Esophagus squamous epithelium (tissue), 5 donors: ENCODE measurements at regions not wholly inside any gene's neighbourhood (a gene's known extent, or its start where the extent isn't known, plus 50 kb on each side); places are given as distances from the start of the nearest gene placed in this dataset.

Experiments used
- DNase-seq: peaks from one replicate; lab custom pipeline; 2025; lab: John Stamatoyannopoulos, UW
- H3K27ac ChIP-seq, 4 donors: fragments of 200-600 bp; sonication (generic); one replicate each; pipeline ENCODE4 v1.5.1; 2016 to 2019; ENCODE audit warnings: mild to moderate bottlenecking in 1 of 4
- H3K27me3 ChIP-seq, 4 donors: fragments of 200-600 bp; sonication (generic); 1 replicate in 3 of 4; 2 replicates in 1 of 4; pipeline versions ENCODE4 v1.5.1 to v1.6.0; 2017 to 2021; ENCODE audit warnings: antibody characterized with exemption in 1 of 4
- H3K36me3 ChIP-seq, 3 donors: fragments of 200-600 bp; sonication (generic); one replicate each; pipeline ENCODE4 v1.5.1; 2016 to 2019
- H3K4me1 ChIP-seq, 3 donors: fragments of 200-600 bp; sonication (generic); one replicate each; pipeline ENCODE4 v1.5.1; 2017 to 2019
- H3K4me3 ChIP-seq, 4 donors: fragments of 200-600 bp; sonication (generic); 1 replicate in 3 of 4; 2 replicates in 1 of 4; pipeline ENCODE4 v1.5.1; 2016 to 2019; ENCODE audit warnings: mild to moderate bottlenecking in 2 of 4, moderate library complexity in 1 of 4
- H3K9me3 ChIP-seq, 3 donors: fragments of 200-600 bp; sonication (generic); one replicate each; pipeline ENCODE4 v1.5.1; 2016 to 2019
- CTCF ChIP-seq, 6 experiments: fragments of 450-650 bp in 4 of 6; fragments of 200-600 bp in 2 of 6; sonication (generic) in 2 of 6; IDR thresholded peaks; one replicate each; pipeline ENCODE4 v1.5.1; 2016 to 2019; ENCODE audit warnings: antibody characterized with exemption in 6 of 6, mild to moderate bottlenecking in 4 of 6, moderate library complexity in 4 of 6
- POLR2A ChIP-seq, 4 donors: fragments of 450-650 bp; IDR thresholded peaks; one replicate each; pipeline ENCODE4 v1.6.1; 2017; ENCODE audit warnings: antibody characterized with exemption in 4 of 4, mild to moderate bottlenecking in 4 of 4, moderate library complexity in 3 of 4
- WGBS, 2 donors: methylation state at CpG; one replicate each; pipeline ENCODE4 v1.1.5; 2018; 5-methylcytosine and 5-hydroxymethylcytosine counted together
- intact Hi-C: fragments of 100-400 bp; cut with DNase I; formaldehyde crosslinking; loops from one replicate; pipeline ENCODE4 v1.15.0; 2022
- donor health status: DM: yes; HTN: yes; CAD: no.

DNA sequence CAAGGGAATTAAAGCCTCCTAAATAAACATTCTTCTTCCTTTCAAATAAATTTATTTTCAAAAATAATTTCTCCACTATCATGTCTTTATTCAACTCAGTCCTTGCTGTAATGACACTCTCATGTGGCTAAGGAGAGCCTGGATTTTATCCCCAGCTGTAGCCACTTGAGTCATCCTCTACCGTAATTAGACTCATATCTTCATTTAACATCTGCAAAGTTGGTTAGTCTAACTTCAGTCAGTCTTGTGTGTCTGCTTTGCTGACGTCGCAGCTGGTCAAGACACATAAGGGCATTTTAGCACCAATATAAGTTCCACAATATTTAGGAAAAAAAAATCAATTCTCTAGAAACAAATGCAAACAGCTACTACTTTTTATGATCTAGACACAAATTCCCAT, 776.4 kb upstream of the ATXN8OS start:
- no peak for DNase-seq
- H3K27ac ChIP-seq = no peak overlapping the region
- H3K27me3 ChIP-seq = no peaks in the 10 kb centered on the region
- no peak overlapping the region for H3K4me3 ChIP-seq
- TF ChIP-seq POLR2A (IDR thresholded peaks at IDR 0.05) (no peak), CTCF (IDR thresholded peaks at IDR 0.05) (no peak)
- intact Hi-C loops = no loop called here
- H3K4me1 ChIP-seq = no peaks in the 10 kb centered on the region
- no peaks in the 10 kb centered on the region for H3K9me3 ChIP-seq
- 66 to 78% methylated on average over 3 of the region's 3 CpGs for WGBS, 2 donors
- no peaks in the 10 kb centered on the region for H3K36me3 ChIP-seq

GRCh38 chr13:69324090-69324886, 783.3 kb upstream of the ATXN8OS start:
- no peaks in the 10 kb centered on the region for H3K36me3 ChIP-seq
- H3K9me3 ChIP-seq = no peaks in the 10 kb centered on the region
- DNase-seq = no peak
- H3K4me1 ChIP-seq = no peaks in the 10 kb centered on the region
- 5 to 11% methylated on average over 2 of the region's 2 CpGs for WGBS, 2 donors
- no peaks in the 10 kb centered on the region for H3K27me3 ChIP-seq
- no peak overlapping the region for H3K4me3 ChIP-seq
- TF ChIP-seq POLR2A (IDR thresholded peaks at IDR 0.05) = no peak
- TF ChIP-seq CTCF (IDR thresholded peaks at IDR 0.05) = no peak
- H3K27ac ChIP-seq = no peak overlapping the region
- intact Hi-C loops = no loop called here

GRCh38 chr13:69319656-69320055, 788.0 kb upstream of the ATXN8OS start:
- DNase-seq = no peak

DNA sequence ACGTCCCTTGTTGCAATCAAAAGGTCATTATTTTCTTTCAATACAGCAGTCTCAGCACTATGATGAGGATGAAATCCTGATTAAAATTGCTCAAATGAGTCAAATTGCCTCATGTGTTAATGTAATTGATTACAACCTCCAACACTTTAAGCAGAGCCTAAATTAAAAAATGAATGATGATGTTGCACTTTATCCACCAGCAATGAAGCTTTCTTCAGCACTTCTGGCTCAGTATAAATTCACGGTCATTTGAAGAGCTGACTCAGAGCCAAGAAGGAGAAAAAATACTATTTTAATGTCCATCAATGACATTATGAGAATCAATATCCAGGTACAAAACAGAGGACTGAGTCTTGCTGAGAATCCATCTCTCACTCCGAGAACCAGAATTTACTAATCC, 792.6 kb upstream of the ATXN8OS start:
- 67 to 77% methylated on average over 3 of the region's 3 CpGs for WGBS, 2 donors
- TF ChIP-seq POLR2A (IDR thresholded peaks at IDR 0.05) (no peak), CTCF (IDR thresholded peaks at IDR 0.05) (no peak)
- no peak for DNase-seq
- Histone ChIP-seq H3K27ac (no peak overlapping the region), H3K27me3 (no peaks in the 10 kb centered on the region), H3K36me3 (no peaks in the 10 kb centered on the region), H3K4me3 (no peak overlapping the region), H3K4me1 (no peaks in the 10 kb centered on the region), H3K9me3 (no peaks in the 10 kb centered on the region)
- intact Hi-C loops = no loop called here

More at GRCh38 chr13:69319656-69320055, 788.0 kb upstream of the ATXN8OS start:
- no peaks in the 10 kb centered on the region for H3K4me1 ChIP-seq
- TF ChIP-seq POLR2A (IDR thresholded peaks at IDR 0.05) (no peak), CTCF (IDR thresholded peaks at IDR 0.05) (no peak)
- no peak overlapping the region for H3K4me3 ChIP-seq
- no peaks in the 10 kb centered on the region for H3K36me3 ChIP-seq
- intact Hi-C loops = no loop called here
- 43 to 60% methylated on average over 3 of the region's 3 CpGs for WGBS, 2 donors
- no peak overlapping the region for H3K27ac ChIP-seq
- H3K9me3 ChIP-seq = no peaks in the 10 kb centered on the region
- H3K27me3 ChIP-seq = no peaks in the 10 kb centered on the region

DNA sequence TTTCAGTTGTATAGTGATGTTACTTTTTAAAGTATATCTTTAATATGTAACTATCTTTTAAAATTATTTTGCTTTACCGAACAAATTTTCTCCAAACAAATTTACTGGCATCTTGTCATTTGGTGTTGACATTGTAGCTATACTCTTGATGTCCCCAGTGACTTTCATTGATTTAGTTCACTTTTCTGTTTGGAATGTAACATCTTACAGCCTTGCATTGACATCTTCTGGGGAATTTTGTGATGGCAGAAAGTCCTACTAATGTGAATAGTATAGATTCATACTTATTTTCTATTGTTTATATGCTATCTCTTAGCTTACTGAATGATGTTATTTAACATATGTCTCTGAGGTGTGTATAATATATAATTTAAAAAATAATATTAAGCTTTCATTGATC, 800.9 kb upstream of the ATXN8OS start:
- Histone ChIP-seq H3K27ac (no peak overlapping the region), H3K27me3 (no peaks in the 10 kb centered on the region), H3K9me3 (no peaks in the 10 kb centered on the region), H3K36me3 (no peaks in the 10 kb centered on the region), H3K4me3 (no peak overlapping the region), H3K4me1 (no peaks in the 10 kb centered on the region)
- DNase-seq = no peak
- intact Hi-C loops = no loop called here
- 0 to 8% methylated on average over 1 of the region's 1 CpG for WGBS, 2 donors
- TF ChIP-seq POLR2A (IDR thresholded peaks at IDR 0.05) = no peak
- TF ChIP-seq CTCF (IDR thresholded peaks at IDR 0.05) = no peak
